Breast epithelium (tissue), 3 donors: ENCODE measurements at regions not wholly inside any gene's neighbourhood (a gene's known extent, or its start where the extent isn't known, plus 50 kb on each side); places are given as distances from the start of the nearest gene placed in this dataset.

Experiments used
- CTCF ChIP-seq, 3 donors: fragments of 450-650 bp; IDR thresholded peaks; one replicate each; pipeline ENCODE4 v1.5.1; 2016 to 2017; ENCODE audit warnings: antibody characterized with exemption in 3 of 3, mild to moderate bottlenecking in 3 of 3, moderate library complexity in 3 of 3
- POLR2AphosphoS5 ChIP-seq, 3 donors: sonication (generic); formaldehyde crosslinking; IDR thresholded peaks; one replicate each; pipeline ENCODE4 v1.6.1; 2017; ENCODE audit warnings: antibody characterized with exemption in 3 of 3

DNA sequence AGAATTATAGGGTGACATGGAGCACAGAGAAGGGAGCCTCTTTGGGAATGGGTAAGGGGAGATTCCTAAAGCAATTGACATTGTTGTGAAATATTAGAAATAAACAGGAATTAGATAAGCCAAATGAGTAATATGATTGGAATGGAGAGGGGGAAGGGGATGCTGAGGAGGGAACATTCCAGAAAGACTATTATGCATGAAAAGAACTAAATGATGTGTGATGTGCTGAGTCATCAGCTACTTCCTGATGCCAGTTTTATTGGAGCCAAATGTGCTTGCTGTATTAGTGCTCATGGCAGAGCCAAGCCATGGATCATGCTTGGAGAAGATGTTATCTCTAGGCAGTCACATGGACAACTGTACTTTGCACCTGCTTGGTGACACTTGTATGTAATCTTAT, 189.0 kb upstream of the HCCS start:
- no peak for TF ChIP-seq CTCF (IDR thresholded peaks at IDR 0.05)
- no peak for TF ChIP-seq POLR2AphosphoS5 (IDR thresholded peaks at IDR 0.05)
